ENCODE measurements at regions not wholly inside any gene's neighbourhood (a gene's known extent, or its start where the extent isn't known, plus 50 kb on each side); places are given as distances from the start of the nearest gene placed in this dataset.

- no peak overlapping the region for H3K4me3 Mint-ChIP-seq
- DNase-seq: no peak
- peaks cover 3% of the 10 kb centered on the region for H3K4me1 Mint-ChIP-seq
- no peak overlapping the region for H3K27ac Mint-ChIP-seq
- no peaks in the 10 kb centered on the region for H3K27me3 Mint-ChIP-seq
- H3K36me3 Mint-ChIP-seq (ENCODE audit: low read depth): no peaks in the 10 kb centered on the region
- ATAC-seq: no peak
- H3K9me3 ChIP-seq (ENCODE audit: control insufficient read depth, low read length, poor library complexity, severe bottlenecking): no peaks in the 10 kb centered on the region
Measured at GRCh38 chr13:21894703-21895699, 224.1 kb downstream of the FGF9 start.

- Mint-ChIP-seq H3K4me1 (peaks cover 3% of the 10 kb centered on the region), H3K27ac (no peak overlapping the region), H3K27me3 (no peaks in the 10 kb centered on the region), H3K4me3 (no peak overlapping the region), H3K36me3 (ENCODE audit: low read depth) (no peaks in the 10 kb centered on the region)
- ATAC-seq: no peak
- DNase-seq: no peak
- H3K9me3 ChIP-seq (ENCODE audit: control insufficient read depth, low read length, poor library complexity, severe bottlenecking): no peaks in the 10 kb centered on the region
Measured at GRCh38 chr13:21895779-21896178, 224.9 kb downstream of the FGF9 start.

- Mint-ChIP-seq H3K36me3 (ENCODE audit: low read depth) (no peaks in the 10 kb centered on the region), H3K27me3 (no peaks in the 10 kb centered on the region), H3K4me1 (peaks cover 3% of the 10 kb centered on the region), H3K4me3 (no peak overlapping the region), H3K27ac (peak overlapping the region; percentile 4)
- no peak for ATAC-seq
- no peak for DNase-seq
- no peaks in the 10 kb centered on the region for H3K9me3 ChIP-seq (ENCODE audit: control insufficient read depth, low read length, poor library complexity, severe bottlenecking)
Measured at GRCh38 chr13:21897161-21897560, 226.3 kb downstream of the FGF9 start.

GRCh38 chr13:21898459-21898858, 227.6 kb downstream of the FGF9 start:
- no peaks in the 10 kb centered on the region for H3K9me3 ChIP-seq (ENCODE audit: control insufficient read depth, low read length, poor library complexity, severe bottlenecking)
- Mint-ChIP-seq H3K27me3 (no peaks in the 10 kb centered on the region), H3K36me3 (ENCODE audit: low read depth) (no peaks in the 10 kb centered on the region), H3K4me1 (peaks cover 3% of the 10 kb centered on the region), H3K4me3 (no peak overlapping the region), H3K27ac (no peak overlapping the region)
- no peak for ATAC-seq
- no peak for DNase-seq

GRCh38 chr13:21898945-21899344, 228.1 kb downstream of the FGF9 start:
- Mint-ChIP-seq H3K27ac (no peak overlapping the region), H3K4me3 (no peak overlapping the region), H3K27me3 (no peaks in the 10 kb centered on the region), H3K4me1 (peaks cover 3% of the 10 kb centered on the region), H3K36me3 (ENCODE audit: low read depth) (no peaks in the 10 kb centered on the region)
- no peaks in the 10 kb centered on the region for H3K9me3 ChIP-seq (ENCODE audit: control insufficient read depth, low read length, poor library complexity, severe bottlenecking)
- DNase-seq: no peak
- no peak for ATAC-seq

GRCh38 chr13:21901336-21901735, 230.5 kb downstream of the FGF9 start:
- ATAC-seq (no peak), DNase-seq (no peak)
- no peaks in the 10 kb centered on the region for H3K4me1 Mint-ChIP-seq
- no peaks in the 10 kb centered on the region for H3K36me3 Mint-ChIP-seq (ENCODE audit: low read depth)
- no peak overlapping the region for H3K4me3 Mint-ChIP-seq
- peaks cover 11% of the 10 kb centered on the region for H3K27me3 Mint-ChIP-seq
- H3K9me3 ChIP-seq (ENCODE audit: control insufficient read depth, low read length, poor library complexity, severe bottlenecking): no peaks in the 10 kb centered on the region
- H3K27ac Mint-ChIP-seq: no peak overlapping the region

- no peak overlapping the region for H3K27ac Mint-ChIP-seq
- H3K4me3 Mint-ChIP-seq: no peak overlapping the region
- ATAC-seq (no peak), DNase-seq (no peak)
- peaks cover 11% of the 10 kb centered on the region for H3K27me3 Mint-ChIP-seq
- no peaks in the 10 kb centered on the region for H3K36me3 Mint-ChIP-seq (ENCODE audit: low read depth)
- H3K9me3 ChIP-seq (ENCODE audit: control insufficient read depth, low read length, poor library complexity, severe bottlenecking): no peaks in the 10 kb centered on the region
- H3K4me1 Mint-ChIP-seq: no peaks in the 10 kb centered on the region
Measured at GRCh38 chr13:21901811-21902708, 231.2 kb downstream of the FGF9 start.

GRCh38 chr13:21902709-21903098, 231.8 kb downstream of the FGF9 start:
- Mint-ChIP-seq H3K4me3 (no peak overlapping the region), H3K36me3 (ENCODE audit: low read depth) (no peaks in the 10 kb centered on the region), H3K27ac (no peak overlapping the region), H3K27me3 (peaks cover 12% of the 10 kb centered on the region), H3K4me1 (no peaks in the 10 kb centered on the region)
- no peak for ATAC-seq
- no peak for DNase-seq
- H3K9me3 ChIP-seq (ENCODE audit: control insufficient read depth, low read length, poor library complexity, severe bottlenecking): no peaks in the 10 kb centered on the region

GRCh38 chr13:21905486-21905885, 234.6 kb downstream of the FGF9 start:
- Mint-ChIP-seq H3K4me3 (no peak overlapping the region), H3K36me3 (ENCODE audit: low read depth) (no peaks in the 10 kb centered on the region), H3K27me3 (peaks cover 25% of the 10 kb centered on the region), H3K27ac (no peak overlapping the region), H3K4me1 (peaks cover 2% of the 10 kb centered on the region)
- DNase-seq: no peak
- H3K9me3 ChIP-seq (ENCODE audit: control insufficient read depth, low read length, poor library complexity, severe bottlenecking): no peaks in the 10 kb centered on the region
- no peak for ATAC-seq

GRCh38 chr13:21909331-21909730, 238.5 kb downstream of the FGF9 start:
- Mint-ChIP-seq H3K4me3 (no peak overlapping the region), H3K27ac (peak overlapping the region; percentile 41), H3K4me1 (peaks cover 2% of the 10 kb centered on the region), H3K27me3 (peaks cover 25% of the 10 kb centered on the region), H3K36me3 (ENCODE audit: low read depth) (no peaks in the 10 kb centered on the region)
- no peaks in the 10 kb centered on the region for H3K9me3 ChIP-seq (ENCODE audit: control insufficient read depth, low read length, poor library complexity, severe bottlenecking)
- no peak for DNase-seq
- ATAC-seq: no peak

- DNase-seq (no peak), ATAC-seq (no peak)
- Mint-ChIP-seq H3K36me3 (ENCODE audit: low read depth) (no peaks in the 10 kb centered on the region), H3K27ac (no peak overlapping the region), H3K27me3 (peaks cover 18% of the 10 kb centered on the region), H3K4me3 (no peak overlapping the region), H3K4me1 (peaks cover 5% of the 10 kb centered on the region)
- no peaks in the 10 kb centered on the region for H3K9me3 ChIP-seq (ENCODE audit: control insufficient read depth, low read length, poor library complexity, severe bottlenecking)
Measured at GRCh38 chr13:21910546-21910945, 239.7 kb downstream of the FGF9 start.

GRCh38 chr13:21911646-21912298, 240.9 kb downstream of the FGF9 start:
- no peak overlapping the region for H3K27ac Mint-ChIP-seq
- H3K9me3 ChIP-seq (ENCODE audit: control insufficient read depth, low read length, poor library complexity, severe bottlenecking): no peaks in the 10 kb centered on the region
- H3K4me3 Mint-ChIP-seq: no peak overlapping the region
- ATAC-seq: no peak
- H3K27me3 Mint-ChIP-seq: peaks cover 14% of the 10 kb centered on the region
- H3K36me3 Mint-ChIP-seq (ENCODE audit: low read depth): no peaks in the 10 kb centered on the region
- peaks cover 8% of the 10 kb centered on the region for H3K4me1 Mint-ChIP-seq
- no peak for DNase-seq

GRCh38 chr13:21913010-21913409, 242.1 kb downstream of the FGF9 start:
- H3K9me3 ChIP-seq (ENCODE audit: control insufficient read depth, low read length, poor library complexity, severe bottlenecking): no peaks in the 10 kb centered on the region
- peaks cover 10% of the 10 kb centered on the region for H3K27me3 Mint-ChIP-seq
- peaks cover 8% of the 10 kb centered on the region for H3K4me1 Mint-ChIP-seq
- no peaks in the 10 kb centered on the region for H3K36me3 Mint-ChIP-seq (ENCODE audit: low read depth)
- H3K4me3 Mint-ChIP-seq: no peak overlapping the region
- no peak overlapping the region for H3K27ac Mint-ChIP-seq
- ATAC-seq (no peak), DNase-seq (no peak)
